Mesenchymal stem cell (in vitro differentiated cells and primary cell): ENCODE measurements at regions not wholly inside any gene's neighbourhood (a gene's known extent, or its start where the extent isn't known, plus 50 kb on each side); places are given as distances from the start of the nearest gene placed in this dataset.

Experiments used
- DNase-seq: peaks from one replicate; pipeline ENCODE4 v3.0.0-alpha.2; 2013
- H2AFZ ChIP-seq: one replicate; pipeline ENCODE4 v1.6.1; 2013; ENCODE audit warnings: low read depth, mild to moderate bottlenecking, control low read depth, inconsistent platforms, low read length, moderate library complexity
- H2AK5ac ChIP-seq: 2 replicates; pipeline ENCODE4 v1.6.1; 2013; ENCODE audit warnings: low read length, moderate library complexity, mild to moderate bottlenecking, inconsistent platforms; ENCODE audit not compliant: severe bottlenecking
- H2BK120ac ChIP-seq: one replicate; pipeline ENCODE4 v1.6.1; 2013; ENCODE audit warnings: low read depth, mild to moderate bottlenecking, inconsistent platforms, low read length, moderate library complexity
- H2BK12ac ChIP-seq, 2 experiments: one replicate each; pipeline ENCODE4 v1.6.1; 2013; ENCODE audit warnings: inconsistent platforms in 2 of 2, low read length in 2 of 2, mild to moderate bottlenecking in 2 of 2, moderate library complexity in 2 of 2, control low read depth in 1 of 2
- H2BK15ac ChIP-seq: one replicate; pipeline ENCODE4 v1.6.1; 2013; ENCODE audit warnings: mild to moderate bottlenecking, low read depth, inconsistent platforms; ENCODE audit not compliant: poor library complexity, severe bottlenecking
- H2BK5ac ChIP-seq: 2 replicates; pipeline ENCODE4 v1.6.1; 2013; ENCODE audit warnings: low read depth, mild to moderate bottlenecking, low read length, control low read depth, inconsistent platforms; ENCODE audit not compliant: poor library complexity, severe bottlenecking
- H3K14ac ChIP-seq, 2 experiments: one replicate each; pipeline ENCODE4 v1.6.1; 2013; ENCODE audit warnings: inconsistent platforms in 2 of 2, low read length in 2 of 2, control low read depth in 1 of 2, mild to moderate bottlenecking in 1 of 2, moderate library complexity in 1 of 2
- H3K18ac ChIP-seq, 2 experiments: one replicate each; pipeline ENCODE4 v1.6.1; 2013; ENCODE audit warnings: inconsistent platforms in 2 of 2, low read length in 2 of 2, control low read depth in 1 of 2, low read depth in 1 of 2, mild to moderate bottlenecking in 1 of 2
- H3K23ac ChIP-seq, 2 experiments: one replicate each; pipeline ENCODE4 v1.6.1; 2013; ENCODE audit warnings: inconsistent platforms in 2 of 2, low read length in 2 of 2, mild to moderate bottlenecking in 2 of 2, moderate library complexity in 2 of 2, control low read depth in 1 of 2
- H3K27ac ChIP-seq: 2 replicates; pipeline ENCODE4 v1.5.1; 2013; ENCODE audit warnings: mild to moderate bottlenecking, moderate library complexity, low read length, control low read depth, inconsistent platforms; ENCODE audit not compliant: poor library complexity, severe bottlenecking
- H3K27me3 ChIP-seq, 2 experiments: 2 replicates each; pipeline versions ENCODE4 v1.6.1 to v1.7.0; 2013; ENCODE audit warnings: low read length in 2 of 2, mild to moderate bottlenecking in 2 of 2, moderate library complexity in 2 of 2, control low read depth in 1 of 2, inconsistent platforms in 1 of 2; ENCODE audit not compliant: control insufficient read depth in 1 of 2, insufficient read depth in 1 of 2
- H3K36me3 ChIP-seq, 2 experiments: 2 replicates each; pipeline versions ENCODE4 v1.6.1 to v1.7.0; 2013; ENCODE audit warnings: low read length in 2 of 2, control low read depth in 1 of 2, inconsistent platforms in 1 of 2, low read depth in 1 of 2, mild to moderate bottlenecking in 1 of 2; ENCODE audit not compliant: insufficient read depth in 2 of 2, control insufficient read depth in 1 of 2
- H3K4ac ChIP-seq, 2 experiments: one replicate each; pipeline ENCODE4 v1.6.1; 2013; ENCODE audit warnings: inconsistent platforms in 2 of 2, low read length in 2 of 2, mild to moderate bottlenecking in 2 of 2, moderate library complexity in 2 of 2, control low read depth in 1 of 2, low read depth in 1 of 2
- H3K4me1 ChIP-seq: 2 replicates; pipeline ENCODE4 v1.6.1; 2013; ENCODE audit warnings: low read depth, low read length, control low read depth; ENCODE audit not compliant: control insufficient read depth, insufficient read depth
- H3K4me2 ChIP-seq: 2 replicates; pipeline ENCODE4 v1.6.1; 2013; ENCODE audit warnings: low read length, mild to moderate bottlenecking, inconsistent platforms; ENCODE audit not compliant: poor library complexity, severe bottlenecking
- H3K4me3 ChIP-seq, 2 experiments: 2 replicates each; pipeline versions ENCODE4 v1.5.1 to v1.7.0; 2013; ENCODE audit warnings: low read length in 2 of 2, mild to moderate bottlenecking in 2 of 2, control low read depth in 1 of 2, low read depth in 1 of 2; ENCODE audit not compliant: insufficient read depth in 1 of 2
- H3K79me1 ChIP-seq: replicated peaks from 2 replicates; pipeline ENCODE4 v1.6.1; 2013; ENCODE audit warnings: mild to moderate bottlenecking, control low read depth, low read length, inconsistent platforms; ENCODE audit not compliant: poor library complexity, severe bottlenecking
- H3K9ac ChIP-seq: 2 replicates; pipeline ENCODE4 v1.7.0; 2013; ENCODE audit warnings: mild to moderate bottlenecking, low read length, moderate library complexity
- H3K9me3 ChIP-seq: 2 replicates; pipeline ENCODE4 v1.7.0; 2013; ENCODE audit warnings: mild to moderate bottlenecking, low read length; ENCODE audit not compliant: control insufficient read depth
- H4K8ac ChIP-seq: one replicate; pipeline ENCODE4 v1.6.1; 2013; ENCODE audit warnings: inconsistent platforms, mild to moderate bottlenecking, low read length, moderate library complexity
- H4K91ac ChIP-seq: one replicate; pipeline ENCODE4 v1.6.1; 2013; ENCODE audit warnings: mild to moderate bottlenecking, low read length, inconsistent platforms
- WGBS: methylation state at CpG from one replicate; pipeline ENCODE4 v1.1.7; 2013; ENCODE audit warnings: mixed read lengths; 5-methylcytosine and 5-hydroxymethylcytosine counted together

DNA sequence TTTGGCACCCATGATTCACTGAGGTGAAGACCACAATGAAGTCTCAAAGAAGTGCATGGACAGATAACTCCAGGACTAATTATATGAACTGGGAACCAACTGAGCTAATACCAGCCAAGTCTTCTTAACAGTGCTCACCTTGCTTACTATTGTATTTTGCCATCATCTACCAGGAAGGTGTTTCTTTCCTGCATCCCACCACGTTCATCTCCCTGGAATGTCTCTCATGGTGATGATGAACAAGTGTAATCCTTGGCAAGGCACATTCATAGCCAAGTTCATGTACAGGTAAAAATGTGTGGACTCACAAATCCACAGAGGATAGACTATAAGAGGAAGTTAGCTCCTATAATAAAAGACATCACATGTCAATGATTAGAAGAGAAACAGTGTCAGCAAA lies 489.1 kb downstream of the SMARCA1 start:
- no peak for DNase-seq

DNA sequence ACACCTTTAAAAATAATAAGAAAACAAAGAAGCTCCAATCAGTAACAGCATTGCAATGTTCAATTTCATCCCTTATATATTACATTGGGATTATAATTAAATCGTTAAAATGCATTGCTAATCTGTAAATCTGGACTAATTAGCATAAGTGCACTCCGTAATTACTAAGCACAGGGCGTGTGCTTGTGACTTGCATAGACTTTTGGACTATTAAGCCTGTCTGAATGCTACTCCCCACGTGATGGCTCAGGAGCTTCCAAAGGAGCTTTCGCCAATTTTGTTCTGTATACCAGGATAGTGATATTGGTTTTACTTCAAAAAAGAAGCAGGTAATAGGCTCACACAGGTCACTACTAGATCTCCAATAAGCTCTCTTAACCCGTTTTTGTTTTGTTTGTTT lies 497.1 kb downstream of the SMARCA1 start:
- no peak overlapping the region for H3K9ac ChIP-seq
- H2AFZ ChIP-seq = no peak overlapping the region
- no peak overlapping the region for H2BK15ac ChIP-seq
- no peak overlapping the region for H3K18ac ChIP-seq
- H3K9me3 ChIP-seq = no peaks in the 10 kb centered on the region
- H2BK5ac ChIP-seq = no peak overlapping the region
- H3K23ac ChIP-seq = no peak overlapping the region
- no peak overlapping the region for H2BK120ac ChIP-seq
- H4K8ac ChIP-seq = no peak overlapping the region
- no peaks in the 10 kb centered on the region for H3K79me1 ChIP-seq
- H3K4me1 ChIP-seq = no peaks in the 10 kb centered on the region
- H2BK12ac ChIP-seq = no peak overlapping the region
- 90% methylated on average over 3 of the region's 6 CpGs for WGBS
- no peak overlapping the region for H3K4ac ChIP-seq
- no peak overlapping the region for H3K4me3 ChIP-seq
- DNase-seq = no peak
- H2AK5ac ChIP-seq = no peak overlapping the region
- H3K27ac ChIP-seq = no peak overlapping the region
- no peak overlapping the region for H3K14ac ChIP-seq
- H4K91ac ChIP-seq = no peak overlapping the region
- no peaks in the 10 kb centered on the region for H3K36me3 ChIP-seq
- H3K27me3 ChIP-seq = no peaks in the 10 kb centered on the region
- no peak overlapping the region for H3K4me2 ChIP-seq

More for the DNA sequence above, 489.1 kb downstream of the SMARCA1 start:
- Histone ChIP-seq H2BK120ac (no peak overlapping the region), H3K4me1 (peaks cover 7% of the 10 kb centered on the region), H3K27me3 (no peaks in the 10 kb centered on the region), H3K4ac (no peak overlapping the region), H3K36me3 (no peaks in the 10 kb centered on the region), H3K9ac (no peak overlapping the region), H4K8ac (no peak overlapping the region), H2AFZ (no peak overlapping the region), H2BK5ac (no peak overlapping the region), H3K23ac (no peak overlapping the region), H3K14ac (no peak overlapping the region), H4K91ac (no peak overlapping the region), H3K9me3 (no peaks in the 10 kb centered on the region), H2BK15ac (no peak overlapping the region), H3K27ac (no peak overlapping the region), H3K79me1 (no peaks in the 10 kb centered on the region), H3K4me3 (no peak overlapping the region), H2BK12ac (no peak overlapping the region), H2AK5ac (no peak overlapping the region), H3K18ac (no peak overlapping the region), H3K4me2 (no peak overlapping the region)
- WGBS = no CpG with 5 or more reads among the region's 1 CpG

DNA sequence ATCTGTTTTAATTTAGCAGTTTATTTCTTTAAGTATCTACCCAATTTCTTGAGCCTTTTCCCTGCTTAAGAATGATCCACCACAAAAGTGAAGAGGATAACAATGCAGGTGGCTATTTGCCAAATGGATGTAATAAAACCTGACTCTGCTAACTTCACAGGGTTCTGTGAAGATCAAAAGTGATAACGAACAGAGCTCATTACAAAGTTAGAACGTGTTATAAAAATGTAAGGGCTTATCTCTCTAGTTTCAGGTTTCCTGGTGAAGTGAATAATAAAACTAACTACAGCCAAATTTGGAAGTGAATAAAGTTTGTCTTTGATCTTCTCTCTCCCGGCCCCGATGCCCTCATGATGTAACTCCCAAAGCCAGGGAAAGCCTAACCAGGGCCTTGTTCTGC lies 497.9 kb downstream of the SMARCA1 start:
- H2BK15ac ChIP-seq = no peak overlapping the region
- H2BK12ac ChIP-seq = no peak overlapping the region
- no peak overlapping the region for H3K9ac ChIP-seq
- no peak overlapping the region for H2BK120ac ChIP-seq
- no peak overlapping the region for H2BK5ac ChIP-seq
- H3K79me1 ChIP-seq = no peaks in the 10 kb centered on the region
- H3K27me3 ChIP-seq = no peaks in the 10 kb centered on the region
- no peak overlapping the region for H2AFZ ChIP-seq
- WGBS = 4% methylated on average over 2 of the region's 4 CpGs
- no peak overlapping the region for H4K8ac ChIP-seq
- no peak overlapping the region for H3K14ac ChIP-seq
- DNase-seq = no peak
- no peak overlapping the region for H2AK5ac ChIP-seq
- no peaks in the 10 kb centered on the region for H3K9me3 ChIP-seq
- H3K4me1 ChIP-seq = no peaks in the 10 kb centered on the region
- no peak overlapping the region for H3K23ac ChIP-seq
- no peak overlapping the region for H4K91ac ChIP-seq
- no peak overlapping the region for H3K27ac ChIP-seq
- no peak overlapping the region for H3K18ac ChIP-seq
- H3K4me2 ChIP-seq = no peak overlapping the region
- H3K4ac ChIP-seq = no peak overlapping the region
- no peak overlapping the region for H3K4me3 ChIP-seq
- H3K36me3 ChIP-seq = no peaks in the 10 kb centered on the region

DNA sequence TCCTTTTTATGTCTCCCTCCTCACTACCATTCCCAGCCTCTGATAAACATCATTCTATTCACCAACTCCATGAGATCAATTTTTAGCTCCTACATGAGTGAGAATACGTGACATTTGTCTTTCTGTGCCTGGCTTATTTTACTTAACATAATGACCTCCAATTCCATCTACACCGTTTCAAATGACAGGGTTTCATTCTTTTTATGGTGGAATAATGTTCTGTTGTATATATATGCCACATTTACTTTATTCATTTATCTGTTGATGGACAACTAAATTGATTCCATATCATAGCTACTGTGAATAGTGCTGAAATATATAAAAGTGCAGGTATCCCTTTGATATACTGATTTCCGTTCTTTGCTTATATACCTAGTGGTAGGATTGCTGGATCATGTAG lies 503.9 kb downstream of the SMARCA1 start:
- Histone ChIP-seq H3K23ac (no peak overlapping the region), H2BK12ac (no peak overlapping the region), H4K8ac (no peak overlapping the region), H3K4me3 (no peak overlapping the region), H3K9ac (no peak overlapping the region), H2BK120ac (no peak overlapping the region), H3K9me3 (no peaks in the 10 kb centered on the region), H3K79me1 (no peaks in the 10 kb centered on the region), H3K14ac (no peak overlapping the region), H3K27me3 (no peaks in the 10 kb centered on the region), H3K27ac (no peak overlapping the region), H3K4ac (no peak overlapping the region), H2BK5ac (no peak overlapping the region), H3K18ac (no peak overlapping the region), H2BK15ac (no peak overlapping the region), H4K91ac (no peak overlapping the region), H3K4me1 (no peaks in the 10 kb centered on the region), H2AK5ac (no peak overlapping the region), H2AFZ (no peak overlapping the region), H3K36me3 (no peaks in the 10 kb centered on the region), H3K4me2 (no peak overlapping the region)
- no CpG with 5 or more reads among the region's 3 CpGs for WGBS
- DNase-seq = no peak
